ENCODE measurements at regions not wholly inside any gene's neighbourhood (a gene's known extent, or its start where the extent isn't known, plus 50 kb on each side); places are given as distances from the start of the nearest gene placed in this dataset.

- Histone ChIP-seq H3K27ac (ENCODE audit: low read depth) (no peak overlapping the region), H3K36me3 (ENCODE audit: insufficient read depth) (no peaks in the 10 kb centered on the region; the same call in 1 of the 2 replicates), H3K4me1 (ENCODE audit: insufficient read depth) (no peaks in the 10 kb centered on the region), H3K4me3 (no peak overlapping the region), H2AFZ (no peak overlapping the region), H3K4me2 (no peak overlapping the region), H4K20me1 (replicated peaks; ENCODE audit: insufficient read depth) (no peaks in the 10 kb centered on the region), H3K27me3 (ENCODE audit: insufficient read depth) (no peaks in the 10 kb centered on the region), H3K79me2 (replicated peaks; ENCODE audit: insufficient read depth) (no peaks in the 10 kb centered on the region), H3F3A (replicated peaks; ENCODE audit: low read depth) (no peaks in the 10 kb centered on the region), H3K9me2 (ENCODE audit: insufficient read depth) (0 out of 2 replicates have a peak, but pooled peaks cover 7% of the 10 kb centered on the region)
- no peak for TF ChIP-seq ETS1 (IDR thresholded peaks at IDR 0.05)
- no peak for TF ChIP-seq ZNF331 (CRISPR knock-in tag; IDR thresholded peaks at IDR 0.05; ENCODE audit: low read depth)
- no peak for TF ChIP-seq JUNB (IDR thresholded peaks at IDR 0.05; ENCODE audit: unreplicated experiment)
- no peak for TF ChIP-seq EZH2 (IDR thresholded peaks at IDR 0.05; ENCODE audit: low read depth, unreplicated experiment)
- no peak for TF ChIP-seq NANOG (IDR thresholded peaks at IDR 0.05; ENCODE audit: borderline replicate concordance)
- no peak for TF ChIP-seq ZNF114 (CRISPR knock-in tag; IDR thresholded peaks at IDR 0.05)
- no peak for TF ChIP-seq CREB1 (CRISPR knock-in tag; IDR thresholded peaks at IDR 0.05; ENCODE audit: low read depth)
- no peak for TF ChIP-seq POLR2AphosphoS5 (IDR thresholded peaks at IDR 0.05; ENCODE audit: low read depth)
- no peak for TF ChIP-seq CTCF (conservative IDR thresholded peaks at IDR 0.05; ENCODE audit: low read depth in 2 of 2)
- no peak for TF ChIP-seq REST (IDR thresholded peaks at IDR 0.05; ENCODE audit: unreplicated experiment)
- no peak for TF ChIP-seq EZH2phosphoT487 (IDR thresholded peaks at IDR 0.05; ENCODE audit: unreplicated experiment)
- no peak for TF ChIP-seq STAT1 (IDR thresholded peaks at IDR 0.05; ENCODE audit: unreplicated experiment)
- TF ChIP-seq ZNF462 (CRISPR knock-in tag; IDR thresholded peaks at IDR 0.05) = no peak
- H3K36me3 Mint-ChIP-seq (ENCODE audit: low read depth) = no peaks in the 10 kb centered on the region
- ATAC-seq = no peak
- no peaks in the 10 kb centered on the region for H3K4me1 Mint-ChIP-seq
- no peaks in the 10 kb centered on the region for H3K27me3 Mint-ChIP-seq (ENCODE audit: insufficient read depth, low read depth, poor library complexity)
- DNase-seq (ENCODE audit: low spot score) = no peak
- H3K9me3 Mint-ChIP-seq = peaks cover 15% of the 10 kb centered on the region; the same call in 2 of the 3 replicates
- no peak overlapping the region for H3K4me3 Mint-ChIP-seq
- H3K27ac Mint-ChIP-seq = no peak overlapping the region
These were observed 174.0 kb downstream of the RAMP3 start for GRCh38 chr7:45331563-45331962.

Measured in GM23338 (cell line).